Endothelial cell of umbilical vein (primary cell): ENCODE measurements at regions not wholly inside any gene's neighbourhood (a gene's known extent, or its start where the extent isn't known, plus 50 kb on each side); places are given as distances from the start of the nearest gene placed in this dataset.

Source experiments
- BruUV-seq: library from RNA; stranded (reverse); fragments of 400-500 nt; replicated peaks from 2 replicates; lab custom pipeline; 2021; lab: Mats Ljungman, UMichigan
- CTCF ChIA-PET: fragments of 300-600, 350-600 bp; sonication (Branson Sonifier 250); formaldehyde crosslinking; loops from one replicate; lab custom pipeline; 2021; ENCODE audit warnings: antibody characterized with exemption, inconsistent platforms; lab: Charles Lee
- POLR2A ChIA-PET: fragments of 300-600, 350-600 bp; sonication (Branson Sonifier 250); formaldehyde crosslinking; loops from one replicate; lab custom pipeline; 2021; ENCODE audit warnings: antibody characterized with exemption, inconsistent platforms; lab: Charles Lee
- DNase-seq: peaks from one replicate; pipeline ENCODE4 v3.0.0-alpha.2; 2011; ENCODE audit warnings: low read depth, low spot score
- FAIRE-seq: peaks from 2 replicates; lab custom pipeline; 2011; peaks lifted over from hg19 to GRCh38; lab: Jason Lieb, UNC
- H2AFZ ChIP-seq: 2 replicates; pipeline ENCODE4 v1.6.0; 2012; ENCODE audit warnings: low read depth, low read length, control low read depth, inconsistent platforms
- H3K27ac ChIP-seq: 2 replicates; pipeline ENCODE4 v1.5.1; 2011; ENCODE audit warnings: low read depth, mild to moderate bottlenecking, control low read depth, low read length, moderate library complexity; ENCODE audit not compliant: insufficient read depth
- H3K27me3 ChIP-seq, 2 experiments: 2 replicates each; pipeline versions ENCODE4 v1.6.0 to v1.6.1; 2011; ENCODE audit warnings: low read length in 2 of 2, mixed read lengths in 1 of 2; ENCODE audit not compliant: control insufficient read depth in 2 of 2, insufficient read depth in 2 of 2
- H3K36me3 ChIP-seq, 2 experiments: 2 replicates in 1 of 2; 3 replicates in 1 of 2; pipeline ENCODE4 v1.5.1; 2011; ENCODE audit warnings: low read length in 2 of 2, mild to moderate bottlenecking in 1 of 2, moderate library complexity in 1 of 2; ENCODE audit not compliant: control insufficient read depth in 2 of 2, insufficient read depth in 2 of 2; ENCODE audit errors: extremely low read depth in 1 of 2
- H3K4me1 ChIP-seq: 3 replicates; pipeline ENCODE4 v1.5.1; 2011; ENCODE audit warnings: mild to moderate bottlenecking, low read length; ENCODE audit not compliant: control insufficient read depth, insufficient read depth; ENCODE audit errors: extremely low read depth
- H3K4me2 ChIP-seq: 2 replicates; pipeline ENCODE4 v1.6.1; 2011; ENCODE audit warnings: low read length, control low read depth, mixed read lengths; ENCODE audit not compliant: insufficient read depth
- H3K4me3 ChIP-seq, 3 experiments: fragments of 200-600 bp in 1 of 3; sonication (generic), shearing (Covaris generic) in 1 of 3; replicated peaks in 1 of 3; 2 replicates each; pipeline ENCODE4 v1.5.1; 2011 to 2016; ENCODE audit warnings: control low read depth in 3 of 3, low read length in 3 of 3, mild to moderate bottlenecking in 2 of 3, inconsistent platforms in 1 of 3, low read depth in 1 of 3, moderate library complexity in 1 of 3; ENCODE audit not compliant: insufficient read depth in 1 of 3
- H3K79me2 ChIP-seq: 2 replicates; pipeline ENCODE4 v1.6.0; 2012; ENCODE audit warnings: low read length, inconsistent platforms; ENCODE audit not compliant: control insufficient read depth, insufficient read depth
- H3K9ac ChIP-seq: replicated peaks from 2 replicates; pipeline ENCODE3; 2011; ENCODE audit warnings: low read length, control low read depth; ENCODE audit not compliant: insufficient read depth; ENCODE audit errors: extremely low read depth
- H3K9me1 ChIP-seq: replicated peaks from 3 replicates; pipeline ENCODE4 v1.6.0; 2011; ENCODE audit warnings: mild to moderate bottlenecking, low read length; ENCODE audit not compliant: control insufficient read depth, insufficient read depth; ENCODE audit errors: extremely low read depth
- H3K9me3 ChIP-seq: replicated peaks from 2 replicates; pipeline ENCODE4 v1.5.1; 2012; ENCODE audit warnings: low read length, inconsistent platforms; ENCODE audit not compliant: control insufficient read depth, insufficient read depth
- H4K20me1 ChIP-seq: replicated peaks from 2 replicates; pipeline ENCODE3; 2011; ENCODE audit warnings: mild to moderate bottlenecking, low read length; ENCODE audit not compliant: control insufficient read depth, insufficient read depth; ENCODE audit errors: extremely low read depth
- CTCF ChIP-seq, 2 donors: IDR thresholded peaks; 1 replicate in 1 of 2; 2 replicates in 1 of 2; pipeline ENCODE4 v1.5.1; 2011; ENCODE audit warnings: low read length in 2 of 2, mild to moderate bottlenecking in 2 of 2, moderate library complexity in 2 of 2, control low read depth in 1 of 2, inconsistent platforms in 1 of 2, low read depth in 1 of 2; ENCODE audit not compliant: insufficient read depth in 1 of 2; ENCODE audit errors: extremely low read depth in 1 of 2
- EZH2 ChIP-seq: IDR thresholded peaks from 2 replicates; pipeline ENCODE4 v1.6.1; 2012; ENCODE audit warnings: borderline replicate concordance, low read depth, mild to moderate bottlenecking, moderate library complexity, low read length, inconsistent platforms; ENCODE audit not compliant: severe bottlenecking
- FOS ChIP-seq: IDR thresholded peaks from 2 replicates; pipeline ENCODE4 v1.6.1; 2011; ENCODE audit warnings: mild to moderate bottlenecking, low read length, moderate library complexity, borderline replicate concordance; ENCODE audit not compliant: insufficient read depth
- GATA2 ChIP-seq: IDR thresholded peaks from 2 replicates; pipeline ENCODE4 v1.7.0; 2011; ENCODE audit warnings: low read depth, mild to moderate bottlenecking, moderate library complexity, mixed read lengths, low read length; ENCODE audit not compliant: insufficient read length, insufficient read depth
- JUN ChIP-seq: IDR thresholded peaks from 2 replicates; pipeline ENCODE4 v1.6.1; 2011; ENCODE audit warnings: borderline replicate concordance, low read depth; ENCODE audit not compliant: insufficient read length, insufficient read depth
- MAX ChIP-seq: IDR thresholded peaks from 2 replicates; pipeline ENCODE4 v1.6.1; 2011; ENCODE audit not compliant: insufficient read depth, insufficient read length
- MYC ChIP-seq: IDR thresholded peaks from one replicate; pipeline ENCODE4 v1.6.1; 2011; ENCODE audit warnings: mild to moderate bottlenecking, low read depth, low read length
- POLR2A ChIP-seq: IDR thresholded peaks from 2 replicates; pipeline ENCODE4 v1.6.1; 2012; ENCODE audit warnings: low read depth, mild to moderate bottlenecking, control low read depth, low read length
- POLR2AphosphoS5 ChIP-seq: IDR thresholded peaks from 2 replicates; pipeline ENCODE4 v1.6.1; 2012; ENCODE audit warnings: low read depth, mild to moderate bottlenecking, control low read depth, low read length, moderate library complexity; ENCODE audit not compliant: insufficient read depth
- dilution Hi-C: fragments of 300-500 bp; cut with MboI; formaldehyde crosslinking; loops from one replicate; pipeline ENCODE4 v1.15.0; 2019; ENCODE audit warnings: low sequenced_read_pairs; ENCODE audit not compliant: extremely low pct_ligation_motif_present
- intact Hi-C: fragments of 100-400 bp; cut with micrococcal nuclease; formaldehyde crosslinking; loops from one replicate; pipeline ENCODE4 v1.10.0; 2022

- H3K4me3 ChIP-seq = no peak overlapping the region
- peaks cover 2% of the 10 kb centered on the region for H3K4me1 ChIP-seq
- FAIRE-seq = no peak
- CTCF ChIA-PET = no interaction called here
- dilution Hi-C loops (no loop called here), intact Hi-C loops (no loop called here)
- no peak overlapping the region for H3K9ac ChIP-seq
- TF ChIP-seq JUN = no peak
- no peak for TF ChIP-seq POLR2AphosphoS5
- TF ChIP-seq CTCF (IDR thresholded peaks at IDR 0.05; ENCODE audit: extremely low read depth in 1 of 2, insufficient read depth in 1 of 2, low read depth in 1 of 2, low read length in 2 of 2) = no peak
- no peak for TF ChIP-seq EZH2
- no peak for TF ChIP-seq MAX
- TF ChIP-seq POLR2A = no peak
- no peak for TF ChIP-seq GATA2
- no peak for TF ChIP-seq FOS
- TF ChIP-seq MYC = no peak
- H3K27me3 ChIP-seq = peaks cover 0 to 2% of the 10 kb centered on the region in 2 experiments
- no peak for DNase-seq
- H3K36me3 ChIP-seq = no peaks in the 10 kb centered on the region
- no peak overlapping the region for H2AFZ ChIP-seq
- no peaks in the 10 kb centered on the region for H4K20me1 ChIP-seq
- BruUV-seq = no TSS peak
- H3K79me2 ChIP-seq = no peaks in the 10 kb centered on the region
- no peaks in the 10 kb centered on the region for H3K9me3 ChIP-seq
- H3K9me1 ChIP-seq = no peaks in the 10 kb centered on the region
- H3K27ac ChIP-seq = no peak overlapping the region
- POLR2A ChIA-PET = no interaction called here
- no peak overlapping the region for H3K4me2 ChIP-seq
These were observed 197.9 kb upstream of the NR3C1 start for GRCh38 chr5:143601357-143601756.
